ENCODE measurements at regions not wholly inside any gene's neighbourhood (a gene's known extent, or its start where the extent isn't known, plus 50 kb on each side); places are given as distances from the start of the nearest gene placed in this dataset.

GRCh38 chr2:65818873-65819451, 386.6 kb upstream of the SPRED2 start:
- Mint-ChIP-seq H3K27me3 (ENCODE audit: low read depth) (no peaks in the 10 kb centered on the region), H3K36me3 (peaks cover 3% of the 10 kb centered on the region), H3K4me1 (peaks cover 13% of the 10 kb centered on the region), H3K4me3 (no peak overlapping the region), H3K9me3 (peaks cover 5% of the 10 kb centered on the region), H3K27ac (no peak overlapping the region)
- no peak for TF ChIP-seq CTCF (IDR thresholded peaks at IDR 0.05; ENCODE audit: unreplicated experiment)
- no peak for DNase-seq (ENCODE audit: low spot score in 2 of 2, unreplicated experiment in 2 of 2)

GRCh38 chr2:65813631-65814173, 381.3 kb upstream of the SPRED2 start:
- H3K9me3 Mint-ChIP-seq = peaks cover 3% of the 10 kb centered on the region
- no peak overlapping the region for H3K4me3 Mint-ChIP-seq
- H3K27ac Mint-ChIP-seq = peak overlapping the region; percentile 47
- DNase-seq (ENCODE audit: low spot score in 2 of 2, unreplicated experiment in 2 of 2) = no peak
- peaks cover 26% of the 10 kb centered on the region for H3K4me1 Mint-ChIP-seq
- no peaks in the 10 kb centered on the region for H3K36me3 Mint-ChIP-seq
- H3K27me3 Mint-ChIP-seq (ENCODE audit: low read depth) = no peaks in the 10 kb centered on the region
- no peak for TF ChIP-seq CTCF (IDR thresholded peaks at IDR 0.05; ENCODE audit: unreplicated experiment)

- peak overlapping the region; percentile 47 for H3K27ac Mint-ChIP-seq
- TF ChIP-seq CTCF (IDR thresholded peaks at IDR 0.05; ENCODE audit: unreplicated experiment) = no peak
- no peaks in the 10 kb centered on the region for H3K27me3 Mint-ChIP-seq (ENCODE audit: low read depth)
Measured at GRCh38 chr2:65812887-65813286, 380.5 kb upstream of the SPRED2 start.

GRCh38 chr2:65807942-65808341, 375.5 kb upstream of the SPRED2 start:
- Mint-ChIP-seq H3K27ac (no peak overlapping the region), H3K4me1 (peaks cover 4% of the 10 kb centered on the region), H3K36me3 (peaks cover 7% of the 10 kb centered on the region), H3K27me3 (ENCODE audit: low read depth) (no peaks in the 10 kb centered on the region), H3K4me3 (no peak overlapping the region), H3K9me3 (peaks cover 32% of the 10 kb centered on the region)
- TF ChIP-seq CTCF (IDR thresholded peaks at IDR 0.05; ENCODE audit: unreplicated experiment) = no peak
- no peak for DNase-seq (ENCODE audit: low spot score in 2 of 2, unreplicated experiment in 2 of 2)

More at GRCh38 chr2:65812887-65813286, 380.5 kb upstream of the SPRED2 start:
- DNase-seq (ENCODE audit: low spot score in 2 of 2, unreplicated experiment in 2 of 2) = no peak
- H3K36me3 Mint-ChIP-seq = no peaks in the 10 kb centered on the region
- peaks cover 26% of the 10 kb centered on the region for H3K4me1 Mint-ChIP-seq
- peaks cover 11% of the 10 kb centered on the region for H3K9me3 Mint-ChIP-seq
- no peak overlapping the region for H3K4me3 Mint-ChIP-seq

GRCh38 chr2:65804777-65805176, 372.4 kb upstream of the SPRED2 start:
- Mint-ChIP-seq H3K4me1 (peaks cover 6% of the 10 kb centered on the region), H3K4me3 (no peak overlapping the region), H3K36me3 (peaks cover 7% of the 10 kb centered on the region), H3K27ac (no peak overlapping the region), H3K9me3 (peaks cover 32% of the 10 kb centered on the region), H3K27me3 (ENCODE audit: low read depth) (no peaks in the 10 kb centered on the region)
- TF ChIP-seq CTCF (IDR thresholded peaks at IDR 0.05; ENCODE audit: unreplicated experiment) = no peak
- no peak for DNase-seq (ENCODE audit: low spot score in 2 of 2, unreplicated experiment in 2 of 2)

All from mesothelial cell of epicardium (in vitro differentiated cells).